NB4 (cell line): ENCODE measurements at regions not wholly inside any gene's neighbourhood (a gene's known extent, or its start where the extent isn't known, plus 50 kb on each side); places are given as distances from the start of the nearest gene placed in this dataset.

Source experiments
- MAX ChIP-seq: IDR thresholded peaks from 2 replicates; pipeline ENCODE4 v1.6.1; 2011; ENCODE audit warnings: low read depth, low read length
- TF ChIP-seq, protein P1 (sequence below): IDR thresholded peaks from one replicate; pipeline ENCODE4 v1.5.1; 2012; ENCODE audit warnings: low read depth, low read length

- TF ChIP-seq, protein P1, sequence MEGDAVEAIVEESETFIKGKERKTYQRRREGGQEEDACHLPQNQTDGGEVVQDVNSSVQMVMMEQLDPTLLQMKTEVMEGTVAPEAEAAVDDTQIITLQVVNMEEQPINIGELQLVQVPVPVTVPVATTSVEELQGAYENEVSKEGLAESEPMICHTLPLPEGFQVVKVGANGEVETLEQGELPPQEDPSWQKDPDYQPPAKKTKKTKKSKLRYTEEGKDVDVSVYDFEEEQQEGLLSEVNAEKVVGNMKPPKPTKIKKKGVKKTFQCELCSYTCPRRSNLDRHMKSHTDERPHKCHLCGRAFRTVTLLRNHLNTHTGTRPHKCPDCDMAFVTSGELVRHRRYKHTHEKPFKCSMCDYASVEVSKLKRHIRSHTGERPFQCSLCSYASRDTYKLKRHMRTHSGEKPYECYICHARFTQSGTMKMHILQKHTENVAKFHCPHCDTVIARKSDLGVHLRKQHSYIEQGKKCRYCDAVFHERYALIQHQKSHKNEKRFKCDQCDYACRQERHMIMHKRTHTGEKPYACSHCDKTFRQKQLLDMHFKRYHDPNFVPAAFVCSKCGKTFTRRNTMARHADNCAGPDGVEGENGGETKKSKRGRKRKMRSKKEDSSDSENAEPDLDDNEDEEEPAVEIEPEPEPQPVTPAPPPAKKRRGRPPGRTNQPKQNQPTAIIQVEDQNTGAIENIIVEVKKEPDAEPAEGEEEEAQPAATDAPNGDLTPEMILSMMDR: no peak
- no peak for TF ChIP-seq MAX
These were observed 505.2 kb downstream of the PLPP3 start for GRCh38 chr1:56074007-56074651.
